ENCODE measurements at regions not wholly inside any gene's neighbourhood (a gene's known extent, or its start where the extent isn't known, plus 50 kb on each side); places are given as distances from the start of the nearest gene placed in this dataset.

DNA sequence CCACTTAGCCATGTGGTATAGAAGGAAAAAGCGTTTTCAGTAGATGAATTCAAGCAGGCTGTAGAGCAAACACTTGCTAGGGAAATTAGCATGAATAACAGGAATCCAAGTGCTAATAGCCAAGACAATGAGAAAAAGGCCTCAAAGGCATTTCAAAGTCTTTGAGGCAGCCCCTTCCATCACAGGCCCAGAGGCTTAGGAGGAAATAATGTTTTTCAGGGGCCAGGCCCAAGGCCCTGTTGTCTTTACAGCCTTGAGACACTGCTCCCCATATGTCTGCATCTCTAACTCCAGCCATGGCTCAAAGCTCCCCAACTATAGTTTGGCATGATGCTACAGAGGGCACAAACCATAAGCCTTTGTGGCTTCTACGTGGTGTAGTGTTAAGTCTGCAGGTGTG, 563.5 kb downstream of the TAF11L14 start:
- TF ChIP-seq ZNF274 (IDR thresholded peaks at IDR 0.05; ENCODE audit: low read depth, low read length) (no peak), YY1 (IDR thresholded peaks at IDR 0.05; ENCODE audit: insufficient read depth, insufficient read length) (no peak)

Measured in NT2/D1 (cell line).